HepG2 (cell line): ENCODE measurements at regions not wholly inside any gene's neighbourhood (a gene's known extent, or its start where the extent isn't known, plus 50 kb on each side); places are given as distances from the start of the nearest gene placed in this dataset.

ENCODE experiments used
- AKAP8 ChIP-seq: sonication (generic); formaldehyde crosslinking; IDR thresholded peaks from 2 replicates; pipeline ENCODE4 v1.5.1; 2020; ENCODE audit warnings: mild to moderate bottlenecking, missing genetic modification reagents
- CTCF ChIP-seq: sonication (generic); formaldehyde crosslinking; IDR thresholded peaks from 2 replicates; pipeline ENCODE4 v1.5.0; 2020; ENCODE audit warnings: mild to moderate bottlenecking, missing genetic modification reagents, moderate library complexity
- DR1 ChIP-seq: sonication (generic); formaldehyde crosslinking; IDR thresholded peaks from 2 replicates; pipeline ENCODE4 v1.8.0; 2021; ENCODE audit warnings: mild to moderate bottlenecking, missing genetic modification reagents, inconsistent platforms
- EHMT2 ChIP-seq: fragments of 200-600 bp; sonication (generic); IDR thresholded peaks from 2 replicates; pipeline ENCODE4 v1.7.0; 2017; ENCODE audit warnings: antibody characterized with exemption, low read depth, low read length, borderline replicate concordance
- EZH2 ChIP-seq: conservative IDR thresholded peaks from 2 replicates; pipeline ENCODE4 v1.6.1; 2012; ENCODE audit warnings: mild to moderate bottlenecking, low read depth, low read length, moderate library complexity
- FLYWCH1 ChIP-seq: sonication (generic); formaldehyde crosslinking; IDR thresholded peaks from 2 replicates; pipeline ENCODE4 v1.8.1; 2023; ENCODE audit warnings: mild to moderate bottlenecking, missing genetic modification reagents
- GZF1 ChIP-seq: sonication (generic); formaldehyde crosslinking; IDR thresholded peaks from 2 replicates; pipeline ENCODE4 v1.5.1; 2020; ENCODE audit warnings: mild to moderate bottlenecking, missing genetic modification reagents
- HHEX ChIP-seq: IDR thresholded peaks from 2 replicates; pipeline ENCODE4 v1.6.1; 2016; ENCODE audit warnings: control low read depth
- HMG20B ChIP-seq: conservative IDR thresholded peaks from 2 replicates; pipeline ENCODE4 v1.6.1; 2016; ENCODE audit warnings: missing genetic modification reagents, missing compliant biosample characterization
- HNF4A ChIP-seq: sonication (generic); formaldehyde crosslinking; IDR thresholded peaks from 2 replicates; pipeline ENCODE4 v1.4.0; 2020; ENCODE audit warnings: missing genetic modification reagents
- HNRNPK ChIP-seq: fragments of 200-400 bp; formaldehyde crosslinking; IDR thresholded peaks from 2 replicates; pipeline ENCODE4 v1.6.1; 2018; ENCODE audit warnings: low read length, low read depth, moderate library complexity, mild to moderate bottlenecking; ENCODE audit not compliant: poor library complexity, severe bottlenecking
- MLLT10 ChIP-seq: sonication (generic); formaldehyde crosslinking; IDR thresholded peaks from 2 replicates; pipeline ENCODE4 v1.4.0; 2020; ENCODE audit warnings: missing genetic modification reagents
- POLR2G ChIP-seq: fragments of 200-400 bp; formaldehyde crosslinking; IDR thresholded peaks from 2 replicates; pipeline ENCODE4 v1.6.1; 2018; ENCODE audit warnings: mild to moderate bottlenecking, low read depth, low read length, moderate library complexity
- RCOR2 ChIP-seq: IDR thresholded peaks from 2 replicates; pipeline ENCODE4 v1.6.1; 2016; ENCODE audit warnings: missing biosample characterization, missing genetic modification reagents
- RFXANK ChIP-seq: IDR thresholded peaks from 2 replicates; pipeline ENCODE4 v1.6.1; 2016
- ZBTB10 ChIP-seq: sonication (generic); formaldehyde crosslinking; IDR thresholded peaks from 2 replicates; pipeline ENCODE4 v1.4.0; 2020; ENCODE audit warnings: missing genetic modification reagents, borderline replicate concordance
- ZHX1 ChIP-seq: sonication (generic); formaldehyde crosslinking; IDR thresholded peaks from 2 replicates; pipeline ENCODE4 v1.8.1; 2022; ENCODE audit warnings: low read depth, mild to moderate bottlenecking, missing genetic modification reagents
- ZNF124 ChIP-seq: sonication (generic); formaldehyde crosslinking; IDR thresholded peaks from 2 replicates; pipeline ENCODE4 v1.4.0; 2020; ENCODE audit warnings: missing genetic modification reagents
- ZNF17 ChIP-seq: sonication (generic); formaldehyde crosslinking; IDR thresholded peaks from 2 replicates; pipeline ENCODE4 v1.5.0; 2020; ENCODE audit warnings: mild to moderate bottlenecking, missing genetic modification reagents
- ZNF260 ChIP-seq: sonication (generic); formaldehyde crosslinking; IDR thresholded peaks from 2 replicates; pipeline ENCODE4 v1.4.0; 2020; ENCODE audit warnings: missing genetic modification reagents, low read depth, mild to moderate bottlenecking, borderline replicate concordance
- ZNF382 ChIP-seq: sonication (generic); formaldehyde crosslinking; IDR thresholded peaks from 2 replicates; pipeline ENCODE4 v1.5.0; 2020; ENCODE audit warnings: missing genetic modification reagents, mild to moderate bottlenecking, borderline replicate concordance
- ZNF879 ChIP-seq: sonication (generic); formaldehyde crosslinking; IDR thresholded peaks from 2 replicates; pipeline ENCODE4 v1.8.1; 2023; ENCODE audit warnings: missing genetic modification reagents

- no peak for TF ChIP-seq CTCF (CRISPR knock-in tag)
- TF ChIP-seq MLLT10 (CRISPR knock-in tag) = no peak
- TF ChIP-seq FLYWCH1 (CRISPR knock-in tag) = no peak
- TF ChIP-seq EZH2 = no peak
- TF ChIP-seq ZNF382 = no peak
- TF ChIP-seq RFXANK (CRISPR knock-in tag) = no peak
- TF ChIP-seq GZF1 (CRISPR knock-in tag) = no peak
- TF ChIP-seq HHEX (CRISPR knock-in tag) = no peak
- 0 out of 2 replicates have a peak, but pooled peaks have one; percentile 78 for TF ChIP-seq EHMT2
- TF ChIP-seq HNF4A = peak; percentile 99
- no peak for TF ChIP-seq ZNF879 (CRISPR knock-in tag)
- TF ChIP-seq DR1 (CRISPR knock-in tag) = no peak
- TF ChIP-seq ZNF17 (CRISPR knock-in tag) = no peak
- no peak for TF ChIP-seq ZNF124
- TF ChIP-seq HNRNPK = no peak
- TF ChIP-seq ZHX1 (CRISPR knock-in tag) = no peak
- TF ChIP-seq ZNF260 = no peak
- no peak for TF ChIP-seq AKAP8 (CRISPR knock-in tag)
- TF ChIP-seq POLR2G = no peak
- peak; percentile 67; the same call in 1 of the 2 replicates for TF ChIP-seq RCOR2 (CRISPR knock-in tag)
- TF ChIP-seq HMG20B (CRISPR knock-in tag) = no peak
- no peak for TF ChIP-seq ZBTB10 (CRISPR knock-in tag)
These were observed 104.5 kb upstream of the UGP2 start (continued) for GRCh38 chr2:63737081-63737751.
